ENCODE measurements at regions not wholly inside any gene's neighbourhood (a gene's known extent, or its start where the extent isn't known, plus 50 kb on each side); places are given as distances from the start of the nearest gene placed in this dataset.
A peak's percentile ranks its signal among the peaks of the same experiment; 100 is the strongest.
"Not testable (repeated sequence)": the region's sequence is repeated elsewhere in the genome, so short reads cannot be mapped to it uniquely, and the experiment has no call there.

- DNase-seq (ENCODE audit: low read depth in 4 of 4, low spot score in 3 of 4), result no peak
These were observed 282.5 kb upstream of the TLE3 start for GRCh38 chr15:70379938-70380883.

- DNase-seq (ENCODE audit: low read depth in 4 of 4, low spot score in 3 of 4), result no peak
These were observed 281.4 kb upstream of the TLE3 start for GRCh38 chr15:70379134-70379533.

GRCh38 chr15:70378126-70379031 lies 280.7 kb upstream of the TLE3 start:
- DNase-seq (ENCODE audit: low read depth in 4 of 4, low spot score in 3 of 4), result no peak

- peak in 1 of 4 donors; percentile 29 for DNase-seq (ENCODE audit: low read depth in 4 of 4, low spot score in 3 of 4)
These were observed 279.4 kb upstream of the TLE3 start for GRCh38 chr15:70376929-70377691.

GRCh38 chr15:70376031-70376928 lies 278.6 kb upstream of the TLE3 start:
- DNase-seq (ENCODE audit: low read depth in 4 of 4, low spot score in 3 of 4), result no peak

GRCh38 chr15:70375586-70375985 lies 277.9 kb upstream of the TLE3 start:
- no peak for DNase-seq (ENCODE audit: low read depth in 4 of 4, low spot score in 3 of 4)

GRCh38 chr15:70375006-70375431 lies 277.3 kb upstream of the TLE3 start:
- no peak for DNase-seq (ENCODE audit: low read depth in 4 of 4, low spot score in 3 of 4)

- no peak for DNase-seq (ENCODE audit: low read depth in 4 of 4, low spot score in 3 of 4)
These were observed 276.4 kb upstream of the TLE3 start for GRCh38 chr15:70374096-70374495.

GRCh38 chr15:70373439-70373838 lies 275.7 kb upstream of the TLE3 start:
- not testable (repeated sequence) for DNase-seq (ENCODE audit: low read depth in 4 of 4, low spot score in 3 of 4)

- DNase-seq (ENCODE audit: low read depth in 4 of 4, low spot score in 3 of 4), result not testable (repeated sequence)
These were observed 270.4 kb upstream of the TLE3 start for GRCh38 chr15:70367913-70368705.

GRCh38 chr15:70364023-70364422 lies 266.3 kb upstream of the TLE3 start:
- DNase-seq (ENCODE audit: low read depth in 4 of 4, low spot score in 3 of 4), result not testable (repeated sequence)

GRCh38 chr15:70362886-70363285 lies 265.2 kb upstream of the TLE3 start:
- DNase-seq (ENCODE audit: low read depth in 4 of 4, low spot score in 3 of 4), result no peak

GRCh38 chr15:70362350-70362749 lies 264.6 kb upstream of the TLE3 start:
- DNase-seq (ENCODE audit: low read depth in 4 of 4, low spot score in 3 of 4), result no peak

- no peak for DNase-seq (ENCODE audit: low read depth in 4 of 4, low spot score in 3 of 4)
These were observed 264.2 kb upstream of the TLE3 start for GRCh38 chr15:70361891-70362290.

GRCh38 chr15:70361106-70361505 lies 263.4 kb upstream of the TLE3 start:
- no peak for DNase-seq (ENCODE audit: low read depth in 4 of 4, low spot score in 3 of 4)

GRCh38 chr15:70358871-70359647 lies 261.3 kb upstream of the TLE3 start:
- no peak for DNase-seq (ENCODE audit: low read depth in 4 of 4, low spot score in 3 of 4)

GRCh38 chr15:70358011-70358819 lies 260.5 kb upstream of the TLE3 start:
- DNase-seq (ENCODE audit: low read depth in 4 of 4, low spot score in 3 of 4), result no peak

Measured in right renal pelvis (tissue), 4 donors.